B cell (primary cell): ENCODE measurements at regions not wholly inside any gene's neighbourhood (a gene's known extent, or its start where the extent isn't known, plus 50 kb on each side); places are given as distances from the start of the nearest gene placed in this dataset.

Experiments
- CTCF ChIP-seq: fragments of 200-600 bp; IDR thresholded peaks from one replicate; pipeline ENCODE4 v1.8.0; 2022; ENCODE audit warnings: antibody characterized with exemption, mild to moderate bottlenecking
- EZH2 ChIP-seq: IDR thresholded peaks from 2 replicates; pipeline ENCODE4 v1.6.1; 2012; ENCODE audit warnings: borderline replicate concordance, low read depth, mild to moderate bottlenecking, moderate library complexity, low read length; ENCODE audit not compliant: insufficient read depth, poor library complexity, severe bottlenecking

- TF ChIP-seq CTCF = no peak
- TF ChIP-seq EZH2 = no peak
Measured at GRCh38 chr9:129553277-129553676, 67.6 kb downstream of the C9orf50 start.
